ENCODE measurements at regions not wholly inside any gene's neighbourhood (a gene's known extent, or its start where the extent isn't known, plus 50 kb on each side); places are given as distances from the start of the nearest gene placed in this dataset.

- TF ChIP-seq CTCF (conservative IDR thresholded peaks at IDR 0.05 in 1 of 2, IDR thresholded peaks at IDR 0.05 in 1 of 2; ENCODE audit: extremely low read depth in 1 of 2, insufficient read depth in 1 of 2, low read depth in 1 of 2, low read length in 2 of 2) (no peak), EZH2 (IDR thresholded peaks at IDR 0.05; ENCODE audit: borderline replicate concordance, low read length) (no peak)
Measured at GRCh38 chr16:80384862-80385261, 155.9 kb upstream of the DYNLRB2 start.
